GM12878 (cell line): ENCODE measurements at regions not wholly inside any gene's neighbourhood (a gene's known extent, or its start where the extent isn't known, plus 50 kb on each side); places are given as distances from the start of the nearest gene placed in this dataset.

Experiments used
- ATAC-seq: fragments of 200-7000 bp; cut with Tn5 transposase; 3 replicates; pipeline ENCODE4 v1.9.1; 2020; ENCODE audit warnings: mild to moderate bottlenecking, moderate library complexity
- BruUV-seq: library from RNA; stranded (reverse); fragments of 400-500 nt; replicated peaks from 2 replicates; lab custom pipeline; 2021; lab: Mats Ljungman, UMichigan
- CTCF ChIA-PET: fragments of 300-600 bp; sonication (Branson Sonifier 250); formaldehyde crosslinking; extraction: SDS; loops from one replicate; lab custom pipeline; 2021; ENCODE audit warnings: inconsistent platforms; lab: Yijun Ruan, JAX
- POLR2A ChIA-PET: fragments of 350-600 bp; formaldehyde crosslinking; extraction: SDS; loops from one replicate; lab custom pipeline; 2021; ENCODE audit warnings: inconsistent platforms; lab: Charles Lee
- RAD21 ChIA-PET: fragments of 300-600 bp; sonication (Branson Sonifier 250); formaldehyde crosslinking; loops from one replicate; lab custom pipeline; 2023; ENCODE audit warnings: antibody characterized with exemption; ENCODE audit not compliant: unreplicated experiment; lab: Charles Lee
- SMC1A ChIA-PET: fragments of 300-600 bp; sonication (Branson Sonifier 250); formaldehyde crosslinking; loops from one replicate; lab custom pipeline; 2023; ENCODE audit not compliant: unreplicated experiment, uncharacterized antibody; lab: Charles Lee
- DNase-seq: peaks from one replicate; pipeline ENCODE4 v3.0.0-alpha.2; 2011; ENCODE audit warnings: low read depth, low spot score
- FAIRE-seq: peaks from 3 replicates; lab custom pipeline; 2011; peaks lifted over from hg19 to GRCh38; lab: Jason Lieb, UNC
- H2AFZ ChIP-seq: 2 replicates; pipeline ENCODE4 v1.6.0; 2011; ENCODE audit warnings: low read depth, low read length, control low read depth; ENCODE audit not compliant: control insufficient read depth
- H3K27ac ChIP-seq: 2 replicates; pipeline ENCODE4 v1.5.1; 2011; ENCODE audit warnings: control low read depth; ENCODE audit not compliant: control insufficient read depth, insufficient read depth
- H3K27me3 ChIP-seq, 2 experiments: replicated peaks in 1 of 2; 2 replicates each; pipeline versions ENCODE4 v1.6.0 to v1.6.1; 2011; ENCODE audit warnings: low read length in 1 of 2; ENCODE audit not compliant: control insufficient read depth in 2 of 2, insufficient read depth in 2 of 2
- H3K36me3 ChIP-seq, 2 experiments: 2 replicates each; pipeline ENCODE4 v1.5.1; 2011; ENCODE audit warnings: low read length in 1 of 2; ENCODE audit not compliant: control insufficient read depth in 2 of 2, insufficient read depth in 2 of 2
- H3K4me1 ChIP-seq: 2 replicates; pipeline ENCODE4 v1.6.1; 2011; ENCODE audit warnings: mild to moderate bottlenecking, low read length, moderate library complexity, mixed read lengths; ENCODE audit not compliant: control insufficient read depth, insufficient read depth
- H3K4me2 ChIP-seq: 2 replicates; pipeline ENCODE4 v1.6.0; 2011; ENCODE audit warnings: control low read depth; ENCODE audit not compliant: control insufficient read depth, insufficient read depth
- H3K4me3 ChIP-seq: fragments of 200-600 bp; sonication (generic); 2 replicates; pipeline ENCODE4 v1.5.1; 2016
- H3K79me2 ChIP-seq: 2 replicates; pipeline ENCODE4 v1.6.0; 2011; ENCODE audit warnings: low read length; ENCODE audit not compliant: control insufficient read depth, insufficient read depth
- H3K9ac ChIP-seq: 2 replicates; pipeline ENCODE4 v1.8.0; 2011; ENCODE audit warnings: low read length, control low read depth, mixed read lengths; ENCODE audit not compliant: control insufficient read depth, insufficient read depth
- H3K9me3 ChIP-seq: replicated peaks from 3 replicates; pipeline ENCODE4 v1.5.1; 2011; ENCODE audit warnings: mild to moderate bottlenecking, low read length; ENCODE audit not compliant: control insufficient read depth, insufficient read depth
- H4K20me1 ChIP-seq: 2 replicates; pipeline ENCODE4 v1.6.0; 2011; ENCODE audit not compliant: control insufficient read depth, insufficient read depth
- BHLHE40 ChIP-seq, 2 experiments: fragments of 450-650 bp in 1 of 2; IDR thresholded peaks; 2 replicates each; pipeline ENCODE4 v1.6.1; 2011 to 2017; ENCODE audit warnings: low read depth in 2 of 2, borderline replicate concordance in 1 of 2, improper control_type of control experiment in 1 of 2, low read length in 1 of 2, mild to moderate bottlenecking in 1 of 2
- CBX3 ChIP-seq: fragments of 200-600 bp; sonication (generic); IDR thresholded peaks from 2 replicates; pipeline ENCODE4 v1.6.1; 2016; ENCODE audit warnings: low read depth, borderline replicate concordance
- CHD4 ChIP-seq: fragments of 200-600 bp; sonication (generic); IDR thresholded peaks from 2 replicates; pipeline ENCODE4 v1.6.1; 2016; ENCODE audit warnings: mild to moderate bottlenecking
- FOXK2 ChIP-seq: fragments of 450-650 bp; IDR thresholded peaks from 2 replicates; pipeline ENCODE4 v1.6.1; 2017; ENCODE audit warnings: mild to moderate bottlenecking, moderate library complexity
- HCFC1 ChIP-seq: fragments of 150-350 bp; IDR thresholded peaks from 2 replicates; pipeline ENCODE4 v1.6.1; 2014; ENCODE audit warnings: low read length
- IRF4 ChIP-seq: IDR thresholded peaks from 2 replicates; pipeline ENCODE4 v1.6.1; 2011; ENCODE audit warnings: low read depth, low read length
- JUNB ChIP-seq: IDR thresholded peaks from 2 replicates; pipeline ENCODE4 v1.6.1; 2016; ENCODE audit warnings: antibody characterized with exemption, mild to moderate bottlenecking
- KAT2A ChIP-seq: conservative IDR thresholded peaks from 2 replicates; pipeline ENCODE4 v1.6.1; 2011; ENCODE audit warnings: low read depth, low read length; ENCODE audit not compliant: control insufficient read depth
- MYB ChIP-seq: fragments of 150-350 bp; IDR thresholded peaks from 2 replicates; pipeline ENCODE4 v1.6.1; 2014; ENCODE audit warnings: mild to moderate bottlenecking, low read depth, low read length, borderline replicate concordance
- NFIC ChIP-seq: IDR thresholded peaks from 2 replicates; pipeline ENCODE4 v1.6.1; 2012; ENCODE audit warnings: low read depth, mild to moderate bottlenecking, inconsistent platforms, low read length, moderate library complexity
- NFXL1 ChIP-seq: fragments of 450-650 bp; IDR thresholded peaks from 2 replicates; pipeline ENCODE4 v1.6.1; 2017; ENCODE audit warnings: antibody characterized with exemption, mild to moderate bottlenecking, borderline replicate concordance
- PAX5 ChIP-seq: IDR thresholded peaks from 2 replicates; pipeline ENCODE4 v1.6.1; 2011; ENCODE audit warnings: low read depth, low read length, borderline replicate concordance
- POLR2AphosphoS2 ChIP-seq: IDR thresholded peaks from 2 replicates; pipeline ENCODE4 v1.6.1; 2011; ENCODE audit warnings: low read depth, mild to moderate bottlenecking, low read length, improper control_type of control experiment, moderate library complexity
- RB1 ChIP-seq: fragments of 450-650 bp; formaldehyde crosslinking; IDR thresholded peaks from 2 replicates; pipeline ENCODE4 v1.6.1; 2017; ENCODE audit warnings: mild to moderate bottlenecking, borderline replicate concordance
- RELB ChIP-seq: fragments of 450-650 bp; IDR thresholded peaks from 2 replicates; pipeline ENCODE4 v1.6.1; 2017; ENCODE audit warnings: low read depth, mild to moderate bottlenecking, moderate library complexity
- SMARCA5 ChIP-seq: fragments of 450-650 bp; IDR thresholded peaks from 2 replicates; pipeline ENCODE4 v1.6.1; 2017; ENCODE audit warnings: mild to moderate bottlenecking
- TARDBP ChIP-seq: IDR thresholded peaks from 2 replicates; pipeline ENCODE4 v1.6.1; 2016; ENCODE audit warnings: borderline replicate concordance
- TCF7 ChIP-seq: IDR thresholded peaks from 2 replicates; pipeline ENCODE4 v1.6.1; 2014; ENCODE audit warnings: antibody characterized with exemption, borderline replicate concordance
- YBX1 ChIP-seq: fragments of 450-650 bp; IDR thresholded peaks from 2 replicates; pipeline ENCODE4 v1.6.1; 2016; ENCODE audit warnings: antibody characterized with exemption
- ZNF384 ChIP-seq: IDR thresholded peaks from 2 replicates; pipeline ENCODE4 v1.6.1; 2012; ENCODE audit warnings: low read depth, mild to moderate bottlenecking, low read length, improper control_type of control experiment, borderline replicate concordance
- WGBS: methylation state at CpG from one replicate; pipeline ENCODE4 v1.1.6; 2016; ENCODE audit warnings: low lambda C conversion rate; ENCODE audit not compliant: insufficient replicate concordance, insufficient coverage; ENCODE audit errors: missing lambda C conversion rate; 5-methylcytosine and 5-hydroxymethylcytosine counted together
- in situ Hi-C: fragments of 300-500 bp; cut with MboI; formaldehyde crosslinking; loops from 9 replicates; pipeline ENCODE4 v1.14.3; 2018; ENCODE audit warnings: mixed read lengths
- intact Hi-C: fragments of 100-400 bp; cut with micrococcal nuclease; formaldehyde crosslinking; loops from one replicate; pipeline ENCODE4 v1.14.2; 2022; ENCODE audit not compliant: unreplicated experiment
- TF ChIP-seq, protein P1 (sequence below): IDR thresholded peaks from 2 replicates; pipeline ENCODE4 v1.6.1; 2011; ENCODE audit warnings: borderline replicate concordance, low read depth, mild to moderate bottlenecking, moderate library complexity, mixed read lengths, low read length; ENCODE audit not compliant: insufficient read depth; ENCODE audit errors: extremely low read length

DNA sequence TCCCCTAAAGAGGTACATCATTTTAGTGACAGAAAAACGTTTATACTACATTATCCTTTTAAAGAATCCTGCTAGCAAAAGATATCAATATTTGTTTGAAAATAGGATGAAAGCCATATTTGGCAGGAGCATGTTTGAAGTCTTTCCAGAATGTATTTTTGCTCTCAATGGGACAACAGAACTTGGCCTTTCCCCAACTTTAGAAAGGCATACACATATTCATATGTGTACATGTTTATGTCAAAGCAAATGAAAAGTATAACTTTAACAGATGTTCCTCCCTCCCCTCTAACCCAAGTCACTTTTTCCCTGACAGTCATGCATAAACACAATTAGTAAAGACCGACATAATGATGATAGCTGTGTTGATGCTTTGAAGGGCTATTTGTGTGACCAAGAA lies 427.8 kb upstream of the CDH6 start (continued):
- TF ChIP-seq HCFC1 = no peak
- no peak for TF ChIP-seq POLR2AphosphoS2
- no peak for TF ChIP-seq JUNB
- no peak for TF ChIP-seq RELB

DNA sequence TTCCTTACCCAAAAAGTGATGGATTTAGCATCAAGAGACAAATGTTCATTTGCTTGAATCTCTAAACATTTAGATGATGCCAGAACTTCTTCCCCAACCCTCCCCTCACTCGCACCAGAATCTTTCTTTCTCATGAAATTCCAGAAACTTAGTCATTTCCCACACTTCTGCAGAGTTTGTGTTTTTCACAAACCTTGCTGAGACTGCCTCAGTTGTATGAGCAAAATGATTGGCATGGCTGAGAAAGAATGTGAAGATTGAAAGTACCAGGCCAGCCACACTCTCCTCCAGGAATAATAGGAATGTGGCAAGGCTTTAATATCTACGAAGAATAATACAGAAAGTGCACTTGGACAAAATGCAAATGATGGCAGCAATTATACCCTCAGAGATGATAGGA lies 428.3 kb upstream of the CDH6 start:
- Histone ChIP-seq H3K36me3 (no peaks in the 10 kb centered on the region), H2AFZ (no peak overlapping the region), H3K4me3 (no peak overlapping the region), H3K4me2 (no peak overlapping the region), H3K4me1 (no peaks in the 10 kb centered on the region), H3K9me3 (no peaks in the 10 kb centered on the region), H3K79me2 (no peaks in the 10 kb centered on the region), H4K20me1 (no peaks in the 10 kb centered on the region), H3K9ac (no peak overlapping the region), H3K27ac (no peak overlapping the region), H3K27me3 (no peaks in the 10 kb centered on the region)
- TF ChIP-seq YBX1 (no peak), NFXL1 (no peak), KAT2A (no peak), SMARCA5 (no peak), NFIC (no peak), MYB (no peak), ZNF384 (no peak), TARDBP (no peak), RB1 (no peak), TCF7 (no peak), BHLHE40 (IDR thresholded peaks at IDR 0.05; ENCODE audit: borderline replicate concordance in 1 of 2, low read depth in 2 of 2, low read length in 1 of 2) (no peak), CBX3 (no peak), IRF4 (no peak), PAX5 (no peak), FOXK2 (no peak), CHD4 (no peak)
- TF ChIP-seq, protein P1, sequence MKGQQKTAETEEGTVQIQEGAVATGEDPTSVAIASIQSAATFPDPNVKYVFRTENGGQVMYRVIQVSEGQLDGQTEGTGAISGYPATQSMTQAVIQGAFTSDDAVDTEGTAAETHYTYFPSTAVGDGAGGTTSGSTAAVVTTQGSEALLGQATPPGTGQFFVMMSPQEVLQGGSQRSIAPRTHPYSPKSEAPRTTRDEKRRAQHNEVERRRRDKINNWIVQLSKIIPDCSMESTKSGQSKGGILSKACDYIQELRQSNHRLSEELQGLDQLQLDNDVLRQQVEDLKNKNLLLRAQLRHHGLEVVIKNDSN = no peak
- intact Hi-C loops = no loop called here
- ChIA-PET SMC1A (no interaction called here), CTCF (no interaction called here), POLR2A (no interaction called here), RAD21 (no interaction called here)
- in situ Hi-C loops = no loop called here
- BruUV-seq = no TSS peak
- 8% methylated on average over 2 of the region's 2 CpGs for WGBS
- FAIRE-seq (no peak), ATAC-seq (no peak), DNase-seq (no peak)
